Astrocyte of the cerebellum (primary cell): ENCODE measurements at regions not wholly inside any gene's neighbourhood (a gene's known extent, or its start where the extent isn't known, plus 50 kb on each side); places are given as distances from the start of the nearest gene placed in this dataset.

ENCODE experiments used
- DNase-seq: peaks from one replicate; pipeline ENCODE4 v3.0.0-alpha.2; 2011; ENCODE audit warnings: low read depth
- H3K4me3 ChIP-seq: 2 replicates; pipeline ENCODE4 v1.5.1; 2011; ENCODE audit warnings: mild to moderate bottlenecking, low read depth, low read length, moderate library complexity
- CTCF ChIP-seq: IDR thresholded peaks from 2 replicates; pipeline ENCODE4 v1.5.1; 2012; ENCODE audit warnings: low read length, low read depth, moderate library complexity, mild to moderate bottlenecking; ENCODE audit errors: missing control alignments
- in situ Hi-C: cut with HindIII; loops from 2 replicates; pipeline ENCODE4 v1.10.0; 2017; ENCODE audit warnings: low sequenced_read_pairs

- in situ Hi-C loops: loop anchor here (10.0 to 25.0 kb wide), 2 partner anchors 404 to 661 kb away; partner anchors contain the start of gene VEGFC
- no peak for TF ChIP-seq CTCF
- no peak overlapping the region for H3K4me3 ChIP-seq
- no peak for DNase-seq
Observed at GRCh38 chr4:176383273-176384077, 63.7 kb downstream of the SPCS3 start.

GRCh38 chr4:176385601-176386000, 65.8 kb downstream of the SPCS3 start:
- in situ Hi-C loops: loop anchor here (10.0 to 25.0 kb wide), 2 partner anchors 402 to 659 kb away; partner anchors contain the start of gene VEGFC
- no peak for DNase-seq
- no peak overlapping the region for H3K4me3 ChIP-seq
- no peak for TF ChIP-seq CTCF

GRCh38 chr4:176387571-176387970, 67.8 kb downstream of the SPCS3 start:
- no peak overlapping the region for H3K4me3 ChIP-seq
- in situ Hi-C loops: loop anchor here (10.0 to 25.0 kb wide), 2 partner anchors 400 to 657 kb away; partner anchors contain the start of gene VEGFC
- no peak for TF ChIP-seq CTCF
- DNase-seq: peak; percentile 65

- no peak for DNase-seq
- H3K4me3 ChIP-seq: no peak overlapping the region
- TF ChIP-seq CTCF: no peak
- in situ Hi-C loops: loop anchor here (25.0 kb wide), 1 partner anchor 394 kb away; the partner anchor contains the start of gene VEGFC
Observed at GRCh38 chr4:176393306-176394013, 73.7 kb downstream of the SPCS3 start.

GRCh38 chr4:176400816-176401461, 81.2 kb downstream of the SPCS3 start:
- in situ Hi-C loops: no loop called here
- DNase-seq: no peak
- TF ChIP-seq CTCF: no peak
- no peak overlapping the region for H3K4me3 ChIP-seq

GRCh38 chr4:176404621-176405020, 84.9 kb downstream of the SPCS3 start:
- in situ Hi-C loops: no loop called here
- TF ChIP-seq CTCF: no peak
- no peak overlapping the region for H3K4me3 ChIP-seq
- no peak for DNase-seq
